ENCODE measurements at regions not wholly inside any gene's neighbourhood (a gene's known extent, or its start where the extent isn't known, plus 50 kb on each side); places are given as distances from the start of the nearest gene placed in this dataset.

DNA sequence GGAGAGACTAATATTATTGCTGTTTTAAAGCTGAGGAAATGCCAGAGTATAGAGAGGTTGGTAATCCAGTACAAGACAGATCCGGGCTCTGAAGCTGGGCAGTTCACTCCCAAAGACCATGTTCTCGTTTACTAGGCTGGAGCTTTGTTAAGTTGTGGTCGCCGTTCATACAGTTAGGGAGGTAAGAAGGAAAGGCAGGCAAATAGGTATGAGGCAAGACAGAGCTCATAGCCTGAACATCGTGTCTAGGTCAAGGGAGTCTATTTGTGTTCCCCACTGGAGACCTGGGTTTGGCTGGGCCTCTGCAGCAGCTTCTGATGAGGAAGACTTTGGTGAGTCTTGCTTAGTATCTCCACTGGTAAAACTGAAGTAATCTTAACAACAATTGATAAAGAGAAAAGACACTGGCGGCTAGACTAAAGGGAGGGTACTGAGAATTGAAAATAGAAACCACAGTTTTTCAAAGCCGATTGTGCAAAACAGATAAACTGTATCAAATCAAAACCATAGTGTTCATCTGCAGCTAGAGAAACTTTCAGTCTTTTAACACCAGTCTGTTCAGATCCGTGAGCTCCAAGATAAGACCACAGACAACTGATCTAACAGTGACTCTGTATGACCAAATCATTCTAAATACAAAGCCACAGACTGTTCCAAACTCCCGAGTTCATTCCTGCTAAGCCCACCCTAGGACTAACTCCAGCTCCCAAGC lies 217.0 kb upstream of the FAM78B start:
- no peaks in the 10 kb centered on the region for H3K79me2 ChIP-seq (ENCODE audit: control insufficient read depth, insufficient read depth, low read length)
- no peak overlapping the region for H3K4me2 ChIP-seq (ENCODE audit: insufficient read depth, low read length)
- no TSS peak for BruUV-seq (replicated peaks)
- no peaks in the 10 kb centered on the region for H3K36me3 ChIP-seq (ENCODE audit: control insufficient read depth in 2 of 2, extremely low read depth in 1 of 2, insufficient read depth in 2 of 2, low read length in 2 of 2)
- no peak overlapping the region for H3K4me3 ChIP-seq (replicated peaks in 1 of 3; ENCODE audit: insufficient read depth in 1 of 3, low read depth in 1 of 3, low read length in 3 of 3)
- TF ChIP-seq GATA2 (IDR thresholded peaks at IDR 0.05; ENCODE audit: insufficient read depth, insufficient read length, low read depth, low read length) (no peak), EZH2 (IDR thresholded peaks at IDR 0.05; ENCODE audit: borderline replicate concordance, low read depth, low read length, severe bottlenecking) (no peak)
- TF ChIP-seq, protein P1, sequence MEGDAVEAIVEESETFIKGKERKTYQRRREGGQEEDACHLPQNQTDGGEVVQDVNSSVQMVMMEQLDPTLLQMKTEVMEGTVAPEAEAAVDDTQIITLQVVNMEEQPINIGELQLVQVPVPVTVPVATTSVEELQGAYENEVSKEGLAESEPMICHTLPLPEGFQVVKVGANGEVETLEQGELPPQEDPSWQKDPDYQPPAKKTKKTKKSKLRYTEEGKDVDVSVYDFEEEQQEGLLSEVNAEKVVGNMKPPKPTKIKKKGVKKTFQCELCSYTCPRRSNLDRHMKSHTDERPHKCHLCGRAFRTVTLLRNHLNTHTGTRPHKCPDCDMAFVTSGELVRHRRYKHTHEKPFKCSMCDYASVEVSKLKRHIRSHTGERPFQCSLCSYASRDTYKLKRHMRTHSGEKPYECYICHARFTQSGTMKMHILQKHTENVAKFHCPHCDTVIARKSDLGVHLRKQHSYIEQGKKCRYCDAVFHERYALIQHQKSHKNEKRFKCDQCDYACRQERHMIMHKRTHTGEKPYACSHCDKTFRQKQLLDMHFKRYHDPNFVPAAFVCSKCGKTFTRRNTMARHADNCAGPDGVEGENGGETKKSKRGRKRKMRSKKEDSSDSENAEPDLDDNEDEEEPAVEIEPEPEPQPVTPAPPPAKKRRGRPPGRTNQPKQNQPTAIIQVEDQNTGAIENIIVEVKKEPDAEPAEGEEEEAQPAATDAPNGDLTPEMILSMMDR (IDR thresholded peaks at IDR 0.05; ENCODE audit: extremely low read depth in 1 of 2, insufficient read depth in 1 of 2, low read depth in 1 of 2, low read length in 2 of 2): no peak
- CTCF ChIA-PET: no interaction called here
- peaks cover 4% of the 10 kb centered on the region for H3K9me3 ChIP-seq (replicated peaks; ENCODE audit: control insufficient read depth, insufficient read depth, low read length)
- no peak overlapping the region for H3K27ac ChIP-seq (ENCODE audit: insufficient read depth, low read depth, low read length)
- H2AFZ ChIP-seq (ENCODE audit: low read depth, low read length): no peak overlapping the region
- DNase-seq (ENCODE audit: low read depth, low spot score) (no peak), FAIRE-seq (no peak)
- dilution Hi-C loops (cut with MboI; ENCODE audit: extremely low pct_ligation_motif_present, low sequenced_read_pairs) (no loop called here), intact Hi-C loops (cut with micrococcal nuclease) (no loop called here)
- H4K20me1 ChIP-seq (replicated peaks; ENCODE audit: control insufficient read depth, extremely low read depth, insufficient read depth, low read length): no peaks in the 10 kb centered on the region
- no peak overlapping the region for H3K9ac ChIP-seq (replicated peaks; ENCODE audit: extremely low read depth, insufficient read depth, low read length)
- no peaks in the 10 kb centered on the region for H3K4me1 ChIP-seq (ENCODE audit: control insufficient read depth, extremely low read depth, insufficient read depth, low read length)
- no peaks in the 10 kb centered on the region for H3K27me3 ChIP-seq (ENCODE audit: control insufficient read depth in 2 of 2, insufficient read depth in 2 of 2, low read length in 2 of 2)
- no peaks in the 10 kb centered on the region for H3K9me1 ChIP-seq (replicated peaks; ENCODE audit: control insufficient read depth, extremely low read depth, insufficient read depth, low read length)
- POLR2A ChIA-PET: no interaction called here

DNA sequence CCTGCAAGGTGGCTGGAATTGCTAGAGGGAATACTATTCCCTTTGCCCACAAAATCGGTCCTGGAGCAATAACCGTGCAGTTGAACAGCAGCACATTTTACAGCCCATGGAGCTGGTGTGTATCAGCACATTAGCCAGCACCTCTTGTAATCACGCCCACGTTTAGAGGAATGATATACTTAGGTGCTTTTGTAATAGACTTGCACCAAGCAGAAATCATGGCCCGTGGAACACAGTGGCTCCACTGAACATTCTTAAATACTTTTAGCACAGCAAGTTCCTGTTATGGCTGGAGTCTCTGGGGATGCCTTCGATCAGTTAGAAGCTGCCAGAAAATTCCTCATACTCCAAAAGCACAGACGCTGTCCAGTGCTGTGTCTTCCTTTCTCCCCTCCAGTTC lies 218.1 kb upstream of the FAM78B start:
- BruUV-seq (replicated peaks): no TSS peak
- dilution Hi-C loops (cut with MboI; ENCODE audit: extremely low pct_ligation_motif_present, low sequenced_read_pairs): no loop called here
- Histone ChIP-seq H3K27ac (ENCODE audit: insufficient read depth, low read depth, low read length) (no peak overlapping the region), H3K4me3 (replicated peaks in 1 of 3; ENCODE audit: insufficient read depth in 1 of 3, low read depth in 1 of 3, low read length in 3 of 3) (no peak overlapping the region), H4K20me1 (replicated peaks; ENCODE audit: control insufficient read depth, extremely low read depth, insufficient read depth, low read length) (no peaks in the 10 kb centered on the region), H3K27me3 (ENCODE audit: control insufficient read depth in 2 of 2, insufficient read depth in 2 of 2, low read length in 2 of 2) (no peaks in the 10 kb centered on the region), H3K9ac (replicated peaks; ENCODE audit: extremely low read depth, insufficient read depth, low read length) (no peak overlapping the region), H3K36me3 (ENCODE audit: control insufficient read depth in 2 of 2, extremely low read depth in 1 of 2, insufficient read depth in 2 of 2, low read length in 2 of 2) (no peaks in the 10 kb centered on the region), H3K4me1 (ENCODE audit: control insufficient read depth, extremely low read depth, insufficient read depth, low read length) (no peaks in the 10 kb centered on the region), H3K9me1 (replicated peaks; ENCODE audit: control insufficient read depth, extremely low read depth, insufficient read depth, low read length) (no peaks in the 10 kb centered on the region), H2AFZ (ENCODE audit: low read depth, low read length) (no peak overlapping the region), H3K79me2 (ENCODE audit: control insufficient read depth, insufficient read depth, low read length) (no peaks in the 10 kb centered on the region), H3K4me2 (ENCODE audit: insufficient read depth, low read length) (no peak overlapping the region), H3K9me3 (replicated peaks; ENCODE audit: control insufficient read depth, insufficient read depth, low read length) (peaks cover 2% of the 10 kb centered on the region)
- FAIRE-seq (no peak), DNase-seq (ENCODE audit: low read depth, low spot score) (no peak)
- TF ChIP-seq POLR2AphosphoS5 (IDR thresholded peaks at IDR 0.05; ENCODE audit: insufficient read depth, low read depth, low read length) (no peak), EZH2 (IDR thresholded peaks at IDR 0.05; ENCODE audit: borderline replicate concordance, low read depth, low read length, severe bottlenecking) (no peak), MYC (IDR thresholded peaks at IDR 0.05; ENCODE audit: low read depth, low read length) (no peak), POLR2A (IDR thresholded peaks at IDR 0.05; ENCODE audit: low read depth, low read length) (no peak), GATA2 (IDR thresholded peaks at IDR 0.05; ENCODE audit: insufficient read depth, insufficient read length, low read depth, low read length) (no peak), JUN (IDR thresholded peaks at IDR 0.05; ENCODE audit: borderline replicate concordance, insufficient read depth, insufficient read length, low read depth) (no peak), FOS (IDR thresholded peaks at IDR 0.05; ENCODE audit: borderline replicate concordance, insufficient read depth, low read length) (no peak)
- TF ChIP-seq, protein P1 (IDR thresholded peaks at IDR 0.05; ENCODE audit: extremely low read depth in 1 of 2, insufficient read depth in 1 of 2, low read depth in 1 of 2, low read length in 2 of 2): no peak
- TF ChIP-seq, protein P2, sequence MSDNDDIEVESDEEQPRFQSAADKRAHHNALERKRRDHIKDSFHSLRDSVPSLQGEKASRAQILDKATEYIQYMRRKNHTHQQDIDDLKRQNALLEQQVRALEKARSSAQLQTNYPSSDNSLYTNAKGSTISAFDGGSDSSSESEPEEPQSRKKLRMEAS (IDR thresholded peaks at IDR 0.05; ENCODE audit: insufficient read depth, insufficient read length): no peak
- ChIA-PET CTCF (no interaction called here), POLR2A (no interaction called here)
- intact Hi-C loops (cut with micrococcal nuclease): no loop called here

Measured in endothelial cell of umbilical vein (primary cell).